Activated naive CD8-positive, alpha-beta T cell treated with anti-CD3 and anti-CD28 coated beads for 36 hours (primary cell): ENCODE measurements at regions not wholly inside any gene's neighbourhood (a gene's known extent, or its start where the extent isn't known, plus 50 kb on each side); places are given as distances from the start of the nearest gene placed in this dataset.

ENCODE experiments used
- DNase-seq: peaks from one replicate; pipeline ENCODE4 v3.0.0; 2021
- H3K27ac Mint-ChIP-seq: one replicate; pipeline ENCODE4 v1.8.0; 2022; ENCODE audit warnings: mild to moderate bottlenecking, moderate library complexity, mixed read lengths
- H3K27me3 Mint-ChIP-seq: one replicate; pipeline ENCODE4 v1.8.0; 2022; ENCODE audit warnings: mild to moderate bottlenecking, mixed read lengths
- H3K36me3 Mint-ChIP-seq: one replicate; pipeline ENCODE4 v1.8.0; 2021; ENCODE audit warnings: mild to moderate bottlenecking, mixed read lengths
- H3K4me1 Mint-ChIP-seq: one replicate; pipeline ENCODE4 v1.8.0; 2021; ENCODE audit warnings: mixed read lengths
- H3K4me3 Mint-ChIP-seq: one replicate; pipeline ENCODE4 v1.8.0; 2022; ENCODE audit warnings: mild to moderate bottlenecking, moderate library complexity, mixed read lengths
- H3K9me3 Mint-ChIP-seq: one replicate; pipeline ENCODE4 v1.8.0; 2022; ENCODE audit warnings: mixed read lengths

DNA sequence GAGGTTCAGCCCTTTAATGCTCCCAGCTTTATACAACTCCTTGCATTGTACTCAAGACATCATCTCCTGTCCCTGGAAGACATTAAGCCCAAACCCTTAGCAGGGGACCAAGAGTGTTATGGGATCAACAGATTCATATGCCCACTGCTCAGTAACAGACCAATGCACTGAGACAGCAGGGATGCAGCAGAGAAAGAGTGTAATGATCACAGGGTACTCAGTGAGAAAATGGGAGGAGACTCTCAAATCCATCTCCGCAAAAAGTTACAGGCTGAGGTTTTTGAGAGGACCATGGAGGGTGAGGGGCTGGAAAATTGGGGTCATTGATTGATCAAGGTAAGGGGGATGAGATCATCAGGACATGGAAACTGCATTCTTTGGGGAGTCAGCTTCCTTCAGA, 96.2 kb downstream of the MATN1 start:
- H3K9me3 Mint-ChIP-seq: peaks cover 16% of the 10 kb centered on the region

DNA sequence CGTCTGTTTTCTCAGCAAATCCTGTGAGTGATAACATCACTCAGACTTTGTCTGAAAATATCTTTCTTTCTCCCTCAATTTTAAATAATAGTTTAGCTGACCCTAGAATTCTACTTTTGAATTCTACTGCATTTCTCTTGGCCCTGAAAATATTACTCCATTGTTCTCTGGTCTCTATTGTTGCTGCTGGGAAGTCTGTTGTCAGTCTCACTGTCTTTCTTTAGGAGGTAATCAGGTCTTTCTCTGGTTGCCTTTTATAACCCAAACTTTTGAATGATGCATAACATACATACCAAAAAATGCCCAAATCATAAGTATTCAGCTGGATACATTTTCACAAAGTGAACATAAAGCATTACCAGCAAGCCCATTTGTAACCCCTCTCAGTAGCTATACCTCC, 100.0 kb downstream of the MATN1 start:
- no peak overlapping the region for H3K27ac Mint-ChIP-seq
- no peak for DNase-seq
- H3K4me3 Mint-ChIP-seq: no peak overlapping the region

More for the DNA sequence above, 96.2 kb downstream of the MATN1 start:
- H3K36me3 Mint-ChIP-seq: no peaks in the 10 kb centered on the region
- no peaks in the 10 kb centered on the region for H3K4me1 Mint-ChIP-seq
- no peak for DNase-seq
- H3K27me3 Mint-ChIP-seq: peaks cover 17% of the 10 kb centered on the region
- H3K4me3 Mint-ChIP-seq: no peak overlapping the region
- H3K27ac Mint-ChIP-seq: no peak overlapping the region

DNA sequence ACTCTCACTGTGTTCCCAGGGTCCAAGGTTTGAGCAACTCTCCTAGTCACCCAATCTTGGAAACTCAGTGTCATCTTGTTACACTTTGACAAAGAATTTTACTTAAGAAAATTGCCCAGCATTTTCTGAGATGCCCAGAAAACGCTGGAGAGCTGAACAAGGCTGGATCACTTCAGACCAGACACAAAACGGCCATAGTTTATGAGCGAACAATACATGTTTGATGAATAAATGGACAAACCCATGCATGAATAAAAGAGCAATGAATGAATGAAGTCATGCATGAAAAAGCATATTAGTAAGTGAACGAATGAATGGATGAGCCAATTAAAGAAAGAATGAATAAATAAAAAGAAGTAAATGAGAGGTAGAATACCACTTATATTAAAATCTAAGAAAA, 103.8 kb downstream of the MATN1 start:
- no peak overlapping the region for H3K4me3 Mint-ChIP-seq
- H3K36me3 Mint-ChIP-seq: no peaks in the 10 kb centered on the region
- no peaks in the 10 kb centered on the region for H3K4me1 Mint-ChIP-seq
- peaks cover 17% of the 10 kb centered on the region for H3K27me3 Mint-ChIP-seq
- no peak for DNase-seq
- no peak overlapping the region for H3K27ac Mint-ChIP-seq
- H3K9me3 Mint-ChIP-seq: peaks cover 12% of the 10 kb centered on the region

More for the DNA sequence above, 100.0 kb downstream of the MATN1 start:
- Mint-ChIP-seq H3K27me3 (peaks cover 29% of the 10 kb centered on the region), H3K4me1 (no peaks in the 10 kb centered on the region), H3K9me3 (peaks cover 16% of the 10 kb centered on the region), H3K36me3 (no peaks in the 10 kb centered on the region)

DNA sequence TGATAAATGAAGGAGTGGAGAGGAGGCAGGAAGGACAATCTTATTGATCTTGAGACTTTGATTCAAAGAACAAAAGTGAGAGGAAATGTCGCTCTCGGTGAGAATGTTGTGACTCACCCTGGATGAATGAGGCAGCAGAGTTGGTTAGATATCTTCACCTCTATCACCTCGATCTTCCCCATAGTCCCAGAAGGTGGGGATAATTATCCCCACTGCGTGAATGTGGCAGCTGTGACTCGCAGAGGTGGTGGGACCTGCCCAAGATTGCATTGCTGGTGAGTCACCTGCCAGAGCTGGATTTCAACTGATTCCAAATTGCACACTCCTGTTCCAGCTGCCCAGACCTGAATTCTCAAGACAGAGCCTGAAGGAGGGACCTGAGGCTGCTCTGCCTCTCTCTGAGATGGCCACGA, 105.0 kb downstream of the MATN1 start:
- no peaks in the 10 kb centered on the region for H3K36me3 Mint-ChIP-seq
- H3K4me1 Mint-ChIP-seq: no peaks in the 10 kb centered on the region
- H3K27me3 Mint-ChIP-seq: peaks cover 17% of the 10 kb centered on the region
- DNase-seq: no peak
- no peak overlapping the region for H3K4me3 Mint-ChIP-seq
- peaks cover 5% of the 10 kb centered on the region for H3K9me3 Mint-ChIP-seq
- no peak overlapping the region for H3K27ac Mint-ChIP-seq

DNA sequence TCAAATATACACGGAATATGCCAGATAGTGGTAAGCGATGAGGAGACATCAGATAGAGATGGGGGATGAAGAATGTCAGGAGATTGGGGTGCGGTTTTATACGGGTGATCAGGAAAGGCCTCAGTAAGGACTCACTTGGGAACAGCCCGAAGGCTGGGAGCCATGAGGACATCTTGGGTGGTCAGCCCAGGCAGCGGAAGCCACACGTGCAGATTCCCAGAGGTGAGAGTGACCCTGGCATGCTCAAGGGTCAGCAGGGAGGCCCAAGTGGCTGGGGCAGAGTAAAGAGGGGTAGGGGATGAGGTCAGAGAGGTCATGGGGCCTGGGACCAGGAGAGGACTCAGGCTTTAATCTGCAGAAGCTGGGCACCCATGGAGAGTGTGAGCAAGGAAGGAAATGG, 106.6 kb downstream of the MATN1 start:
- no peak overlapping the region for H3K27ac Mint-ChIP-seq
- no peaks in the 10 kb centered on the region for H3K4me1 Mint-ChIP-seq
- DNase-seq: no peak
- H3K36me3 Mint-ChIP-seq: no peaks in the 10 kb centered on the region
- no peaks in the 10 kb centered on the region for H3K9me3 Mint-ChIP-seq
- H3K27me3 Mint-ChIP-seq: peaks cover 21% of the 10 kb centered on the region
- no peak overlapping the region for H3K4me3 Mint-ChIP-seq

DNA sequence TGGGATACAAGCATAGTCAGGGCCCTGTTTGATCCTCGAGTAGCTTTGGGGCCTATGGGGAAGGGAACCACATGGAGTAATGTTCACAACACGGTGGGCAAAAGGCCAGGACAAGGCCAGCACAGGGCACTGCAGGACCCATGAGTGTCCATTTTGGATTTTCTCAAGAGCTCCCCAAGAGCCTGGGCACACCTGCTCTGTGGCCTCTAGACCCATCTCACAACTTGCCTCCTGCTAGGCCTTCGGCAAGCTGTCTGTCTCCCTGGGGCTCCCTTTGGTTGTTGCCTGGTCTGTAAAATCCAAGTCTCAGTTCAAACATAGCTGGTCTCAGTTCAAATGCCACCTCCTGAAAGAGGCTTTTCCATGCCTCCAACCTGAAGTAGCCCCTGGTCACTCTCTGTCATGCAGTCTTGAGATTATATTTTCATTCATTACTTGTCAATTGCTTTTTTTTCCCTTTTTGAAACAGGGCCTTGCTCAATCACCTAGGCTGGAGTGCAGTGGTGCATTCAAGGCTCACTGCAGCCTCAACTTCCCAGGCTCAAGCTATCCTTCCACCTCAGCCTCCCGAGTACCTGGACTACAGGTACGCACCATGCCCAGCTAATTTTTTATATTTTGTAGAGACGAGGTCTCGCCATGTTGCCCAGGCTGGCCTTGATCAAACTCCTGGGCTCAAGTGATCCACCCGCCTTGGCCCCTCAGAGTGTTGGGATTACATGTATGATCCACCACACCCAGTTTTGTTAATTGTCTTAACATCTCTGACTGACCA, 107.4 kb downstream of the MATN1 start:
- peaks cover 17% of the 10 kb centered on the region for H3K27me3 Mint-ChIP-seq
- no peak overlapping the region for H3K4me3 Mint-ChIP-seq
- no peak overlapping the region for H3K27ac Mint-ChIP-seq
- no peaks in the 10 kb centered on the region for H3K36me3 Mint-ChIP-seq
- DNase-seq: no peak
- no peaks in the 10 kb centered on the region for H3K4me1 Mint-ChIP-seq
- no peaks in the 10 kb centered on the region for H3K9me3 Mint-ChIP-seq

DNA sequence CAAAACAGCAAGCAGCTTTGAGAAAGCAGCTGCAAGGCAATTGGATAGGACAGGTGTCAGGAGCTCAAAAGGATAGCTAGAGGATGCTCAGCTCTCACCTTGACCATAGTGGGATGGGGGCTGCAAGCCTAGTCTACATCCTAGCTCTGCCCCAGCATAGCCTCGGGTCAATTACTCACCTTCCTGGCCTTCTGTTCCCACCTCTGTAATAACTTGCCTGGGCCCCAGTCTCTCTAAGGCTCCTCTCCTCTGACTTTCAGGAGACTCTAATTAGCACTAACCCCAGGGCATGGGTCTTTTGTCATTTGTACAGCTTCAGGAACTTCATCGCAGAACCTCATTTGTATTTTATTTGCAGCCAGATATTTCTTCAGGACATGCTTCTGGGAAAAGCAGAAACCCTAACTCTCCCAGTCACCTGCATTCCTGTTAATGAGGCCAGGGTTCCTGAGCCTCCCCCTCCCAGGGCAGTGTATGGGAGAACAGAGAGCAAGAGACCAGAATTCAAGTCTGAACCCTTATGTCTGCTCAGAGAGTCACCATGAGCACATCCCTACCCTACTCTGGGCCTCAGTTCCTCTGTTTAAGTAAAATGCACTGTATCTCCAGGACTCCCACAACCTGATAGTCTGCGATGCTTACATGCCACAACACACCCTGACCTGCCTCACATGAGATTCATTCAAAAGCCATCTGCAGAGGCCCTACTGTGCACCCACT, 108.1 kb downstream of the MATN1 start:
- H3K9me3 Mint-ChIP-seq: no peaks in the 10 kb centered on the region
- H3K4me3 Mint-ChIP-seq: no peak overlapping the region
- peaks cover 16% of the 10 kb centered on the region for H3K27me3 Mint-ChIP-seq
- no peaks in the 10 kb centered on the region for H3K4me1 Mint-ChIP-seq
- no peak for DNase-seq
- H3K27ac Mint-ChIP-seq: no peak overlapping the region
- no peaks in the 10 kb centered on the region for H3K36me3 Mint-ChIP-seq

DNA sequence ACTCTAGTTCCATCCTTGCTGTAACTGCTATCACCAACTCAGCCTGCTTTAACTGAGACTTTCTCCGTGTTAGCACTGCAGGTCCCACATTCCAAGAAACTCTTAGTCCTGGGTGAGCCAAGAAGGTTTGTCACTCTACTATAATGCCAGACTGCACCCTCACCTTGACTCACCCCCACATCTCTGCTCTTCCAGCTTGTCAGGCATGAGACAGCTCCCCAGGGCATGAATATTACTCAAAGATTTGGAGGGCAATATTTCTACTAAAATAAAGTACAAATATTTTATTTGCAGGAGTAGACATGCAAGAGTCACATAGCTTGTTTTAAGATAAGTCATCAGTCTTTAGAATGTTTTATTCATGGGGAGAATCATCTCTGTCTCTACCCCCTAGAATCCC, 110.2 kb downstream of the MATN1 start:
- no peaks in the 10 kb centered on the region for H3K36me3 Mint-ChIP-seq

DNA sequence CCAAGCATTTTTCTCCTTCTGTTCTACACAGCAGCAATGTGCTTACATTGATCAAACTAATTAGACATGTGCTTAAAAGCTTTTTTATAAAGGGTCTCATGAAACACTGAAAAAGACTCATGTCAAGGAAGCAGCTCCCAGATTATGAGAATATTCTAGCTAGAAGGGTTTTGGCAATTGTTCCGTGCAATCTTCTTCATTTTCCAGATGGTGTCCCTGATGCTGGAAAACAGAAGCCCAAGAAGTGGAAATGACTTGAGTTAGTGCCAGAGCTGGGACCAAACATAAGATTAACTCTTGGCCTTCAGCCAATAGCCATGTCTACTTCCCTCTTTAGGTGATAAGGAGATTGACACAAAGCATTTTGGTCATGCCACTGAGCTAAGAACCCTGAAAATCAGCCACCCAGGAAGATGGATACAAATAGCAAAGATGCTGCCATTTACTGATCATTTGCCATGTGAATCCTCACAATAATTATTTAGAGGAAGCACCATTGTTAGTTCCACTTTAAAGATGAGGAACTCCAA, 110.8 kb downstream of the MATN1 start:
- no peak overlapping the region for H3K27ac Mint-ChIP-seq
- H3K36me3 Mint-ChIP-seq: no peaks in the 10 kb centered on the region
- no peak overlapping the region for H3K4me3 Mint-ChIP-seq
- no peaks in the 10 kb centered on the region for H3K4me1 Mint-ChIP-seq
- H3K27me3 Mint-ChIP-seq: peaks cover 13% of the 10 kb centered on the region
- no peak for DNase-seq
- H3K9me3 Mint-ChIP-seq: no peaks in the 10 kb centered on the region

More for the DNA sequence above, 110.2 kb downstream of the MATN1 start:
- Mint-ChIP-seq H3K27ac (no peak overlapping the region), H3K27me3 (peaks cover 11% of the 10 kb centered on the region), H3K4me3 (no peak overlapping the region), H3K9me3 (no peaks in the 10 kb centered on the region), H3K4me1 (no peaks in the 10 kb centered on the region)
- DNase-seq: no peak

DNA sequence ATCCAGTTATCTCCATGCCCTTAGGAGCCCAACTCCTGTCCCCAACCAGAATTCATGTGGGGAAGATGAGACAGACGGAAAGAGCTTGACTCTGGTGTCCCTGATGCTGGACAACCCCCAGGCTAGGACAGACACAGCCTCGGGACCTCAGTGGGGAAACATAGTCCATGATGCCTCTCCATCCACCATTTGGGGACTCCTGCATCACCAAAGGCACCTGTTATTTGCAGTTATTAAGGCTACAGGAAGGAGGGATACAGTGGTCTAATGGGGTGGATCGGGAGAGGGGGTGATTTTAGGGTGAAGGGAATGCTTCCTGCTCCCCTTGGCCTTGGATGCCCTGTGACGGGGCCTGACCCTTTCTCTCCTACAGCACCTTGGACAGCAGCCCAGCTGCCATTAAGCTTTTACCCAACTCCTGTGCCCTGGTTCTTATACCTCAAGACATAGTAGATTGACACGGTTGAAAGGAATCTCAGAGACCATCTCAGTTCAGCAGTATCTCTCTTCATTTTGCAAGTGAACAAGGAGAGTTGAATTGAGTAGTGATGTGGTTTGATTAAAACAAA, 111.6 kb downstream of the MATN1 start:
- H3K27me3 Mint-ChIP-seq: peaks cover 14% of the 10 kb centered on the region
- H3K27ac Mint-ChIP-seq: no peak overlapping the region
- no peaks in the 10 kb centered on the region for H3K4me1 Mint-ChIP-seq

DNA sequence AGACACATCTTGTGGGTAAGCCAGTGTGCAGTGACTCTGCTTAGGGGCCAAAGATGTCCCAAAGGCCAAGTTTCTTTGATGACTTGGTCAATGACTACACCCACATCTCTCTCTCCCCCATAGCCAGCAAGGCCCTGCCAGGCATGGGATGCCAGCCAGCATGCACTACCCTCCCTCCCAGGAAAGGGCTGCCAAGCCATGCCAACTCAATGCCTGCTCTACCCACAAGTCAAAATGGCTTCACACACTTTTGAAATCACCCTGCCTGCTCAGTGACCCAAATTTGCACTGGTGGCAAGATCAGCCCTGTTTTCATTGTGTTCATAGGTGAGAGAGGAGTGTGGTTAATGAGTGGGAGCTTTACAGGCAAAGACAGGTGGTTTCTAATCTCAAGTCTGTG, 112.5 kb downstream of the MATN1 start:
- Mint-ChIP-seq H3K4me1 (no peaks in the 10 kb centered on the region), H3K4me3 (no peak overlapping the region), H3K27me3 (peaks cover 14% of the 10 kb centered on the region), H3K9me3 (no peaks in the 10 kb centered on the region), H3K36me3 (no peaks in the 10 kb centered on the region), H3K27ac (no peak overlapping the region)
- DNase-seq: no peak

More for the DNA sequence above, 111.6 kb downstream of the MATN1 start:
- Mint-ChIP-seq H3K9me3 (no peaks in the 10 kb centered on the region), H3K36me3 (no peaks in the 10 kb centered on the region), H3K4me3 (no peak overlapping the region)
- DNase-seq: no peak

DNA sequence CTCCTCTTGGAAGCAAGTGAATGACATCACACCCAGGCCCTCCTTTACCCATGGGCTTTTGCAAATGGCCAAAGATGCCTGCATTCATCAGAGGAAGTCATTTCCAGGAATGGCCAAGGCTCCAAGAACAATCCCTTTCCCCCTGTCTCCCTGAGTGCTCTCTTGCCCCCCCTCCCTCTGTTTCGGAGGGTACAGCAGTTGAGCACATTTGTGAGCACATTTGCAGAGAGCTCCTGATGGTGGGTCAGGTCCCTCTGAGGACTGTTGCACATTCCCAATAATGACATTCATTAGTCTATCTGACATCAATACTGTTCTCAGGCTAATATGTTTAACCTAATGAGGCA, 113.4 kb downstream of the MATN1 start:
- no peaks in the 10 kb centered on the region for H3K9me3 Mint-ChIP-seq
- DNase-seq: no peak
- peaks cover 14% of the 10 kb centered on the region for H3K27me3 Mint-ChIP-seq
- no peak overlapping the region for H3K27ac Mint-ChIP-seq
- no peaks in the 10 kb centered on the region for H3K4me1 Mint-ChIP-seq
- no peaks in the 10 kb centered on the region for H3K36me3 Mint-ChIP-seq
- H3K4me3 Mint-ChIP-seq: no peak overlapping the region

DNA sequence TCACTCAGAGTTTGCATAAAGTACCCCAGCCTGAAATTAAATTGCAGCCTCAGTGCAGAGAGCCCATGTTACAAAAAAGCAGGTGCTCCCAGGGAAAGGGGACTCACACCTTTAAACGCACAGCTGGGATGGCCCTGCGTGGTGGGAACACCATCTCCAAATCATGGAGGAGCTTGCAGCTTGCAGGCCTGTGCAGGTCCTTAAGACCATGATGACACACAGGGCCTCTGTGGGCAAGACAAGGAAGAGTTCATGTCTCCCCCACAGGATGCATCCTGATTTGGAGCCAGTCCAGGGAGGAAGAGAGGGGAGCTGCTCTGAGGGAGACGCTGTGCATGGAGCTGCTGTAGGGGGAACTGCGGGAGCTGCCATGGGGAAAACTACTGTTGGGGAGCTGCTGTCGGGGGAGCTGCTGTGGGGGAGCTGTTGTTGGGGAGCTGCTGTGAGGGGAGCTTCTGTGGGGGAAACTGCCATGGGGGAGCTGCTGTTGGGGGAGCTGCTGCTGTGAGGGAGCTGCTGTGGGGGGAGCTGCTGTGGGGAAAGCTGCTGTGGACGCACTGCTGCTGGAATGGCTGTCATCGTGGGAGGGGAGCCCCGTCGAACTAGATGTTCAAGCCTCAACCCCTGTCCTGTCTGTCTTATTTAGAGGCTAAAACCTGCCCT, 113.9 kb downstream of the MATN1 start:
- Mint-ChIP-seq H3K36me3 (no peaks in the 10 kb centered on the region), H3K4me3 (no peak overlapping the region), H3K27me3 (peaks cover 14% of the 10 kb centered on the region)

DNA sequence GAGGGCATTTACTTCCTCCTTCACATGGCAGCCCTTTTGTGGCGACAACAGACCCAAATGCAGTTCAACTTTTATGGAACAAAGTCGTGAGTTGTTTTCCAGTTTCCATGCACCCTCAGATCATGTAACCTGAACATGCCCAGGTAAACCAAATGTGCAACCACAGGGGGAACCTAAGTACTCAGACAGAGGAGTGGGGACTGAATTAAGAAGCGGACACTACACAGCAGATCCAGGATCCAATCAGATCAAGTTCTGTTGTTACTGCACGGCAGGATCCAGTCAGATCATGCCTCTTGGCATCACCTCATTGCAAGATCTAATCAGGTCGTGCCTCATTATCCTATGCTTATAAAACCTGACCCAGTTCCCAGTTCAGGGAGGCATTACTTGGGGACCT, 115.7 kb downstream of the MATN1 start:
- H3K9me3 Mint-ChIP-seq: no peaks in the 10 kb centered on the region
- no peak overlapping the region for H3K27ac Mint-ChIP-seq
- H3K27me3 Mint-ChIP-seq: peaks cover 10% of the 10 kb centered on the region

More for the DNA sequence above, 113.9 kb downstream of the MATN1 start:
- Mint-ChIP-seq H3K9me3 (no peaks in the 10 kb centered on the region), H3K4me1 (no peaks in the 10 kb centered on the region), H3K27ac (no peak overlapping the region)
- DNase-seq: no peak

DNA sequence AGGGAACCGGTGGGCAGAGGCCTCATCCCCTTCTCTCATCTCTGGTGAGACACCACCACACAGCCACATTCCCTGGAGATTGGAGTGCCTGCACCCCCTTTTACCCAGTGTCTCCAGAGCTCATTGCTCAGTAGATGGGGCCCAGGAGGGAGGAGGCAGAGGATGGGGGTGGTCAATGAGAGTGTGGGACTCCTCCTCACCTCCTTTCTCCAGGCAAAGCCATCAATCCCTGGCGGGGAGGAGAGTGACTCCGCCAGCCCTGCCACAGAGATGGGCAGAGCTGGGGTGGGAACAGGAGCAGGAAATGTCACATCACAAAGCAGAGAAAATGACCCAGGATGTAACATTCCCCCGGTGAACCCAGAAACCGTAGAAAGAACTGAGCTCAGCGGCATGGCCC, 117.2 kb downstream of the MATN1 start:
- no peak overlapping the region for H3K27ac Mint-ChIP-seq
- H3K9me3 Mint-ChIP-seq: no peaks in the 10 kb centered on the region
- no peaks in the 10 kb centered on the region for H3K4me1 Mint-ChIP-seq
- DNase-seq: no peak
- H3K36me3 Mint-ChIP-seq: no peaks in the 10 kb centered on the region
- H3K27me3 Mint-ChIP-seq: peaks cover 10% of the 10 kb centered on the region
- H3K4me3 Mint-ChIP-seq: no peak overlapping the region

More for the DNA sequence above, 115.7 kb downstream of the MATN1 start:
- no peak for DNase-seq
- Mint-ChIP-seq H3K36me3 (no peaks in the 10 kb centered on the region), H3K4me3 (no peak overlapping the region), H3K4me1 (no peaks in the 10 kb centered on the region)
